ENCODE measurements at regions not wholly inside any gene's neighbourhood (a gene's known extent, or its start where the extent isn't known, plus 50 kb on each side); places are given as distances from the start of the nearest gene placed in this dataset.

DNA sequence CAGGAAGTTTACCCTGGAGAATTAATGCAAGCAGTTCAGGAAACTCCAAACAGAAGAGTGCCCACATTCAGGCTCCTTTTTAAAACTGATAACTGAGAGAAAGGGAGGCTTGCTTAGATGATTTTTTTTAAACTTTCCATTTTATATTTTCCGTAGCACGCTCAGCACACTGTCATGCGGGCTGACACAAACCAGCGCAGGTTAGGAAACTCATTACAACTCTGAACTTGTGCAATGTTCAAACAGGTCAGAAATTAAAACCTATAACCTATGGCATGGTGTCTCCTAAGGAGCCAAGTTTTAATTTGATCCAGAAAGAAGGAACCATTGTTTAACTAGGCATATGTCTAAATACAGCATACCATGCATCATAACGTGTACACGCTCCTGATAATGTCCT, 117.7 kb upstream of the SMIM21 start:
- 2% methylated on average over 6 of the region's 6 CpGs for WGBS (ENCODE audit: insufficient coverage, low coverage, missing lambda C conversion rate)
- Histone ChIP-seq H3K4me3 (no peak overlapping the region), H3K9me1 (ENCODE audit: control insufficient read depth, insufficient read depth, low read length) (no peaks in the 10 kb centered on the region), H2AFZ (ENCODE audit: low read depth, low read length) (no peak overlapping the region), H3K4me2 (ENCODE audit: insufficient read depth, low read length) (no peak overlapping the region), H3K9ac (ENCODE audit: insufficient read depth in 1 of 2, low read depth in 2 of 2, low read length in 2 of 2) (no peak overlapping the region), H3K4me1 (replicated peaks in 1 of 2; ENCODE audit: control insufficient read depth in 2 of 2, insufficient read depth in 2 of 2, low read length in 2 of 2) (no peaks in the 10 kb centered on the region; a peak in 1 of 5 replicates), H3K79me2 (ENCODE audit: control insufficient read depth, insufficient read depth, low read length) (no peaks in the 10 kb centered on the region), H3K9me3 (replicated peaks; ENCODE audit: control insufficient read depth, insufficient read depth, low read depth, low read length) (no peaks in the 10 kb centered on the region), H3K36me3 (ENCODE audit: control insufficient read depth, insufficient read depth, low read length) (no peaks in the 10 kb centered on the region), H3K27ac (ENCODE audit: extremely low read depth, low read depth, low read length) (no peak overlapping the region), H4K20me1 (replicated peaks; ENCODE audit: control insufficient read depth, insufficient read depth, low read length) (no peaks in the 10 kb centered on the region), H3K27me3 (ENCODE audit: control insufficient read depth in 2 of 2, insufficient read depth in 2 of 2, low read length in 2 of 2) (peaks cover 0 to 4% of the 10 kb centered on the region in 2 experiments; a peak in 1 of 5 replicates)
- BruUV-seq (replicated peaks) = no TSS peak
- intact Hi-C loops (cut with micrococcal nuclease) (no loop called here), in situ Hi-C loops (cut with MboI) (no loop called here)
- ChIA-PET POLR2A (no interaction called here), CTCF (ENCODE audit: low intra/inter-chr PET ratio) (no interaction called here)
- DNase-seq (ENCODE audit: extremely low read depth in 1 of 4, low spot score in 3 of 4) (no peak), FAIRE-seq (no peak), ATAC-seq (no peak)
- no peak for TF ChIP-seq CBX1 (IDR thresholded peaks at IDR 0.05; ENCODE audit: low read depth)

DNA sequence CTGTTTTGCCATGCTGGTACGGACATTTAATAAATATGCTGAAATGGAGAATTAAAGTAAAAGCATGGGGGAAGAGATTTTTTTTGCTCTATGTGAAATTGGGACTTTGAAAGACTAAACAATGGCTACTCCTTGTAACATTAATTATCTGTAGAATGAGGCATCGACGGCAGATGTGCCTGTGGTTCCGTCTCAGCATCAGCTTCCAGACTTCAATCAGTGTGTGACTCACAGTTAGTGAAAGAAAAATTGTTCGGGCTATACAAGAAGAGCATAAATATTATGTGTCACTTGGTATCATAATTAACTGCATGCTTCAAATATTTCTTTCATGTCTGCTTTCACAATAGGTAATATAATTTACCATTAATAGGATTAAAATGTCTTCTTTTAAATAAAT, 117.0 kb upstream of the SMIM21 start:
- DNase-seq (ENCODE audit: extremely low read depth in 1 of 4, low spot score in 3 of 4) (no peak), ATAC-seq (no peak), FAIRE-seq (no peak)
- Histone ChIP-seq H3K9ac (ENCODE audit: insufficient read depth in 1 of 2, low read depth in 2 of 2, low read length in 2 of 2) (no peak overlapping the region), H3K27ac (ENCODE audit: extremely low read depth, low read depth, low read length) (no peak overlapping the region), H3K4me1 (replicated peaks in 1 of 2; ENCODE audit: control insufficient read depth in 2 of 2, insufficient read depth in 2 of 2, low read length in 2 of 2) (no peaks in the 10 kb centered on the region; a peak in 1 of 5 replicates), H4K20me1 (replicated peaks; ENCODE audit: control insufficient read depth, insufficient read depth, low read length) (no peaks in the 10 kb centered on the region), H3K27me3 (ENCODE audit: control insufficient read depth in 2 of 2, insufficient read depth in 2 of 2, low read length in 2 of 2) (peaks cover 0 to 4% of the 10 kb centered on the region in 2 experiments; a peak in 1 of 5 replicates), H3K4me2 (ENCODE audit: insufficient read depth, low read length) (no peak overlapping the region), H3K9me3 (replicated peaks; ENCODE audit: control insufficient read depth, insufficient read depth, low read depth, low read length) (no peaks in the 10 kb centered on the region), H3K36me3 (ENCODE audit: control insufficient read depth, insufficient read depth, low read length) (no peaks in the 10 kb centered on the region), H3K9me1 (ENCODE audit: control insufficient read depth, insufficient read depth, low read length) (no peaks in the 10 kb centered on the region), H2AFZ (ENCODE audit: low read depth, low read length) (no peak overlapping the region), H3K4me3 (no peak overlapping the region), H3K79me2 (ENCODE audit: control insufficient read depth, insufficient read depth, low read length) (no peaks in the 10 kb centered on the region)
- WGBS (ENCODE audit: insufficient coverage, low coverage, missing lambda C conversion rate) = 0% methylated on average over 5 of the region's 5 CpGs
- TF ChIP-seq HDAC2 (IDR thresholded peaks at IDR 0.05) = no peak
- TF ChIP-seq, protein P1, sequence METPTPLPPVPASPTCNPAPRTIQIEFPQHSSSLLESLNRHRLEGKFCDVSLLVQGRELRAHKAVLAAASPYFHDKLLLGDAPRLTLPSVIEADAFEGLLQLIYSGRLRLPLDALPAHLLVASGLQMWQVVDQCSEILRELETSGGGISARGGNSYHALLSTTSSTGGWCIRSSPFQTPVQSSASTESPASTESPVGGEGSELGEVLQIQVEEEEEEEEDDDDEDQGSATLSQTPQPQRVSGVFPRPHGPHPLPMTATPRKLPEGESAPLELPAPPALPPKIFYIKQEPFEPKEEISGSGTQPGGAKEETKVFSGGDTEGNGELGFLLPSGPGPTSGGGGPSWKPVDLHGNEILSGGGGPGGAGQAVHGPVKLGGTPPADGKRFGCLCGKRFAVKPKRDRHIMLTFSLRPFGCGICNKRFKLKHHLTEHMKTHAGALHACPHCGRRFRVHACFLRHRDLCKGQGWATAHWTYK (CRISPR knock-in tag; IDR thresholded peaks at IDR 0.05) = no peak
- TF ChIP-seq KLF10 (CRISPR knock-in tag; IDR thresholded peaks at IDR 0.05) = no peak
- TF ChIP-seq PCBP1 (IDR thresholded peaks at IDR 0.05; ENCODE audit: low read depth, low read length, poor library complexity, severe bottlenecking) = no peak
- TF ChIP-seq, protein P2, sequence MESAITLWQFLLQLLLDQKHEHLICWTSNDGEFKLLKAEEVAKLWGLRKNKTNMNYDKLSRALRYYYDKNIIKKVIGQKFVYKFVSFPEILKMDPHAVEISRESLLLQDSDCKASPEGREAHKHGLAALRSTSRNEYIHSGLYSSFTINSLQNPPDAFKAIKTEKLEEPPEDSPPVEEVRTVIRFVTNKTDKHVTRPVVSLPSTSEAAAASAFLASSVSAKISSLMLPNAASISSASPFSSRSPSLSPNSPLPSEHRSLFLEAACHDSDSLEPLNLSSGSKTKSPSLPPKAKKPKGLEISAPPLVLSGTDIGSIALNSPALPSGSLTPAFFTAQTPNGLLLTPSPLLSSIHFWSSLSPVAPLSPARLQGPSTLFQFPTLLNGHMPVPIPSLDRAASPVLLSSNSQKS (CRISPR knock-in tag; IDR thresholded peaks at IDR 0.05) = no peak
- intact Hi-C loops (cut with micrococcal nuclease) = no loop called here
- no TSS peak for BruUV-seq (replicated peaks)
- POLR2A ChIA-PET = no interaction called here
- CTCF ChIA-PET (ENCODE audit: low intra/inter-chr PET ratio) = no interaction called here
- in situ Hi-C loops (cut with MboI) = no loop called here

Data from K562 (cell line).